GOT3 (cell line): ENCODE measurements at regions not wholly inside any gene's neighbourhood (a gene's known extent, or its start where the extent isn't known, plus 50 kb on each side); places are given as distances from the start of the nearest gene placed in this dataset.
"Not testable (repeated sequence)": the region's sequence is repeated elsewhere in the genome, so short reads cannot be mapped to it uniquely, and the experiment has no call there.

Experiments
- DNase-seq: peaks from one replicate; lab custom pipeline; 2025; ENCODE audit warnings: mixed read lengths; lab: John Stamatoyannopoulos, UW

DNA sequence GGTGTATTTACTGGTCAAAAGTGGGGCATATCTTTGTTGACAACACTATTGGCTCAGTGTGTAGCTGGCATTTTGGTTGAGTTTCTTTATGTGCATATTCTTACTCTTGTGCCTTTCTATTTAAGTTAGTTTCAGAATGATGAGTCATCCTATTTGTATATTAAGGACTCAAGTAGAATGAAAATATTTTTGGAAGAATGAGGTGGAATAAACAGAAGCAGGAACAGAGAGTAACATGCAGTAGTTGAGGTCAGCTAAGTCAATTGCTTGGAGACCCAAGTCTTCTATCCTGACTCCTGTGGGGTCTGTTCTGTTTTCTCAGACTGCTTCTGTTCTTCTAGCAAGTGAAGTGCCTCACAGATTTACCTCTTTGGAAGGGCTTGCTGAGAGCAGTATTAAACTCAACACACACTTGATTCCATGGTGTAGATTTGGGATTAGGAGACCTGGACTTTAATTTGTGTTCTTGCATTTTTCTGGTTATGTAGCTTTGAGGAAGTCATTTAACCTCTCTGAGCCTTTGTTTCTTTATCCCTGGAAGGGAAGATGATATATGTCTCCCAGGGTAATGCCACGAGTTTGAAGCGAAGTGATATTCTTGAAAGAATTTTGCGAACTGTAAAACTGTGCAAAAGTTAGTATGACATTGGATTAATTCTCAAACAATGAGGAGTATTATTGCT lies 324.3 kb downstream of the QKI start:
- DNase-seq, result no peak

DNA sequence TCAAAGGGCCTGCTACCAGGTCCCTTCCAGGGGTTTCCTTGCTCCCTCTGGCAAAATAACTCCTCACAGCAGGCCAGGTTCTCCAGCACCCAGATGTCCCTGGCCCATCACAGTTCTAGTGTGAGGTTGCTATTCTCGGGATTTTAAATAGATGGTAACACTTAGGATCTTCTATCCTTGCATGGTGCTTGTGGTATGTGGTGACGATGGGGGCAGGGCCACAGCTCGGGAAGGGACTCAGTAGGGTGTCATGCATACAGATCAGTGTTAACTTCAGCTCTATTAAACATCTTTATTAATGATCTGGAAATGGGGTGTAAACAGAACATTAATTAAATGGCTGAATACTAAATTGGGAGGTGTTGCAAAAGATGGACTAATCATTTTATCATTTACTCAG lies 323.8 kb downstream of the QKI start:
- no peak for DNase-seq

DNA sequence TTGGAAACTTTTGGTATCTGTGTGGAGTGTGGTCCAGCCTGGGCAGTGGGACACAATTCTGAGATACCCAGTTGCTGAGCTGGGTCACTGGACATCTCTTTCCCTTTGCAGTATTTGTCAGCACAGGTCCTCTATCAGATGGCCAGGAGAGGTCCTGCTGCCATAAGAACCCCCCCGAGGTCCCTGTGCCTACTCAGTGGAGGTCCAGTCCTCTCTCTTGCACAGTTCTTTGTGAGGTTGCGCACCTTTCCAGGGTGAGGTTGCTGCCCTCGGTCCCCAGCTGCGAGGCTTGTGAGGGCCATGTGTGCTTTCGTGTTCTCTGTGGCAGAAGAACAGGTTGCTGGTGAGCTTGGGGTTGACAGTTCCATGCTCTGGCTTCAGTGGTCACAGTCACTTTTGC lies 320.6 kb downstream of the QKI start:
- DNase-seq, result no peak

DNA sequence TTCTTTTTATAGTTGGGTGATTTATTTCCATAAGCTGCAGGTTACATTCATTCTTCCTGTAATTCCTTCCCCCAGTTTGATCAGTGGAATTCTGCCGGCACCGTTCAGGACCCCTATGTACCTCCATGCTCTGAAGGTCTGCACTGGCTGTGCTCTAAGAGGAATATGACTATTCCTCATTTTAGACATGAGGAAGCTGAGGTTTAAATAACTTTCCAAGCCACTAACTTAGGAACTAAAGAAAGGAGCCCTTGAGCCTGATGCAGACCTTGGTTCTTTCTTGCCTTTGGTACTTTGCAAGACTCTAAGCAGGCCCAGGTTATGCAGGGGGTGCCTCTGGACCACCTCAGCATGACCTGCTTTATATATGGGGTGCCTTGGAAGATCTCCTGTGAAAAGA lies 318.5 kb downstream of the QKI start:
- no peak for DNase-seq

DNA sequence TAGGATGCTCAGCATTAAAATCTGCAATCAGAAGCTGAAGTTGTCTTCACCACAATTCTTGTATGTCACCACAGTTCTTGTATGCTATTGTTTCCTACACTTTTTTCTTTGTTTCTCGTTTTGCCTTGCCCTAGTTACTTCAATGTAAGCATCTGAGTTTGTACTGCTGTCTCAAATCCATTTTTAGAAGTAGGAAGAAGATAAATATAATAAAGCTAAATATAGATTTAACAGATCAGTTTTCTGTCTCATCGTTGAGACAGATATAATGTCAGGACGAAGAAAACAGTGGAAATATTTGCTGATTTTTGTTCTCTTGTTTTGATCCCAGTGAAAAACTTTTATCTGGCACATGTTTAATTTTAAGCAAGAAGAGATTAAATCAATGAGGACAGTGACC lies 318.0 kb downstream of the QKI start:
- no peak for DNase-seq

DNA sequence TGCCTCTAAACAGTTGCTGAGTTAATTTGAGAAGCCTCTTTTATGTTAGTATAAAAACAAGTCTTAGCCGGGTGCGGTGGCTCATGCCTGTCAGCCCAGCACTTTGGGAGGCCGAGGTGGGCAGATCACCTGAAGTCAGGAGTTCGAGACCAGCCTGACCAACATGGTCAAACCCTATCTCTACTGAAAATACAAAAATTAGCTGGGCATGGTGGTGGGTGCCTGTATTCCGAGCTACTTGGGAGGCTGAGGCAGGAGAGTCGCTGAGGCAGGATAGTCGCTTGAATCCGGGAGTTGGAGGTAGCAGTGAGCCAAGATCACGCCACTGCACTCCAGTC lies 317.5 kb downstream of the QKI start:
- DNase-seq, result not testable (repeated sequence)

DNA sequence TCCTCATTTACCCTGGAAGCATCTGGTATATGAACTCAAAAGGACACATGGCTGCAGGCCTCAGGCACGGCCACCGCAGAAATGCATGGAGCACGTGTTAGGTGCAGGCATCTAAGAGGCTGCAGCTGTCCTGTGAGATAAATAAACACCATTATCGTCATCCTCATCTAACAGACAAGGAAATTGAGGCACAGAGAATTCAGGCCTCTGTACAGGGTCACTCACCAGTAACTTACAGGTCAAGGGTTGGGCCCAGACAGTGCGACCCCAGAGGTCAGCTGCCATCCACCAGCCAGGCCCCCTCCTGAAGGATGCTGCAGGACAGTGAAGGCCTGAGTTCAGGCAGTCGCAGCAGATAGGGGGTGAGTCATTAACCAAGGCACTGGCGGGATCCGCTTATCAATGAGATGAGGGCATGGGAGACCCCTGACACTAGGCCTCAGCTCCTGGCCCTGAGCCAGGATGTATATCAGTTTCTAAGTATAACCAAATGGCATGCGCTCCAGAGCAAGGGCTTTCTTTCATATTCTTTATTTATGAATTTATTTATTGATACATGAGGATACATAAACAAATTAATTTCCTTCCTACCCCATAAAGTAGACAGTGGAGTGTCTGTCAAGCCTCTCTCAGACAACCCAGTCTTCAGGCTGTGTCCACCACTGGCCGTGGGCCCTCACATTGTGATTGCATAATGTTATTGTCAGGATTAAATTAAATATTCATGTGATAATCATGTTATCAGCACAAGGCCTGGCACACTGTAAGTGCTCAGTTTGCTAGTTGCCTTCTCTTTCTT lies 316.9 kb downstream of the QKI start:
- DNase-seq, result no peak

DNA sequence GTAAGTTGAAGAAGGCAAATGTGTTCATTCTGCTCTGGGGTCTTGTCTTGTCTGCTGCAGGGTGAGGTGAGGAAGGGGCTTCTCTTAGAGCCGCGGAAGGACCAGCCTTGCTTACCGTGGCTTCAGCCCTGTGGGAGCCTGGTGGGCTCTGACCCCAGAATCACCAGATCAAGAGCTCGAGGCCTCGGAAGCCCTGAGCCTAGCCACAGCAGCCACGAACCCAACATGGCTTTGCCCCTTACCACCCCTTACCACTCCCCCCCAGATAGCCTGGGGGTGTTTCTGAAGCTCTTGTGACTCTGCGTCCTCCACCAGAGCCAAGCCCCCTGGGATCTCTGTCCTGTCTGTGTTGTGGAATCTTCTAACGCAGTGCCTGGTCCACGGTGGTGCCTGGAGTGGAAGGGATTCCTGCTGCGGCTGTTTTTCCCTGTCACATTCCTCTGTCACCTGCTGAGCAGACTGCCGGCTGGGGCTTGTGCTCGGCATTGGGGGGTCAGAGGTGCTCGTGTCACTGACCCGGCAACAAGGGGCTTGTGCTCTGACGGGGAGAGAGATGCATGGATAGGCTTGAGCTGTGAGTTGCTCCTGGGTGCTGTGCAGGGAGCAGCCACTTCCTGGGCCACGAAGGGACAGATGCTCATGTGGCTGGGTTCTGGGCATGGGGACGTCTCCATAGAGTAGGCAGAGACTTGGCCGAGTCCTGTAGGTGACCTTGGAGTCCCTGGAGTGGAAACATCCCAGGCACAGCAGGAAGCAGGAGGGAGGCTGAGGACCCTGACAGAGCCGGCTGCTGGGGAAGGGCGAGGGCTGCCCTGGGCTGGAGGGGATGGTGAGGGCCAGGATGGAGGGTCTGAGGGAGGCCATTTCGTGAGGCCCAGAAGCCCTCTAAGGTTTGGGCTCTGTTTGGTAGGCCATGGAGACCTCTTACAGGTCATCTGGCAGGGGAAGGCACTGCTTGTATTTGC lies 316.0 kb downstream of the QKI start:
- no peak for DNase-seq

DNA sequence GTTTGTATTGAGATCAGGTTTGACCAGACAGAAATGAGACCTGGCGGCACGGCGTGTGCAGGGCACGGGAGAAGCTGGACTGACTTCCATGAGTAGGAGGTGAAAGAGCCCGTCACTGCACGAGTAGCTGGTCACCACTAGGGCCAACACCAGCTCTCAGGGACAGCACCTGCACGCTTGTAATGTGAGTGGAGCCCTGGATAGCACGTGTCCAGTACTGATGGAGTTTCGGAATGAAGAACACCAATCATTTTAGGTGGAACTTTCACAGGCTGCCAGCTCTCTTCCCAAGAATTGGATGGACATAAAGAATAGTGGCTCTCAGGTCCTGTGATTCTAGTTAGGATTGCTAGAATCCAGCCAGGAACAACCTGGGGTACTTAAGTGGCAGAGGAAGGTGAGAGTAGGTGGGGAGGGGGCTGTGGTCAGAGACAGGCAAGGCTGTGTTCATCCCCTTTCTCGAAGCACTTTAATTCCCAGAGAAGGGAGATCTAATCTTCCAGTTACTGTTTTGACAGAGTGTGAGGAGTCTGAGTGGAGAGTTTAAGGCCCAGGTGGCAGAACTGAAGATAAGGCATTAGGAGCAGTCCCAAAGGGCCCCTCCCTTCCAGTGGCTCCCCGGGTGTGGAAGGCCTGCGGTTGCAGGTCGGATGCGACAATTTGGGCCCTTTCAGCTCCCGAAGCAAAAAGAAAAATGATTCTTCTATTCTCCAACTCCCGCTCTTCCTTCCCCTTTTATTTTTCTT lies 314.8 kb downstream of the QKI start:
- no peak for DNase-seq

DNA sequence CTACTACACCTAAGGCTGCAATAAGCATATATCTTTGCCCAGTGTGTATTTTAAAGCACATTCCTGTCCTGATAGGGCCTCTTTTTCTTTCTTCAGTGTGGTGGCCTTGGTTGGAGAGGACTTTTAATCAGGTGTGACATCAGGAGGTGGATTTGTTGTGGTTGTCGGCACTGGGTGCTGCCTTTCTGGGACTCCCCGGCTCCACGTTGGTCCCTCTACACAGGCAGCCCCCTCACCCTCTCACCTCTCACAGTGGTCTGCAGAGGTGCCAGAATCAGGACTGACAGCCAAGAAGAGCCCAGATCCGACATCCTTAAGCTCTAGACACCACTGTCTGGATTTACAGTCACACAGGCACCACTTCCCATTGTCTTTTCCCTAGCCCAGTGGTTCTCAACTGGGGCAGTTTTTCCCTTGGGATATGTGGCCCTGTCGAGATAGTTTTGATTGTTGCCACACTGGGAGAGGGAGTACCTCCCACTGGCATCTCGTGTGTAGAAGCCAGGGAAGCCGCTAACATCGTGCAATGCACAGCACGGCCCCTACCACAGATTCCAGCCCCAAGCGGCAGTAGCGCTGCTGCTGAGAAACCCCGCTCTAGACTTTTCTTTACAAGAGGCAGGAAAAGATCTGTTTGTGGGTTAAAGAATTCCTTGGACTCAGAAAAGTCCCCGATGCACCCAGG lies 314.1 kb downstream of the QKI start:
- no peak for DNase-seq

DNA sequence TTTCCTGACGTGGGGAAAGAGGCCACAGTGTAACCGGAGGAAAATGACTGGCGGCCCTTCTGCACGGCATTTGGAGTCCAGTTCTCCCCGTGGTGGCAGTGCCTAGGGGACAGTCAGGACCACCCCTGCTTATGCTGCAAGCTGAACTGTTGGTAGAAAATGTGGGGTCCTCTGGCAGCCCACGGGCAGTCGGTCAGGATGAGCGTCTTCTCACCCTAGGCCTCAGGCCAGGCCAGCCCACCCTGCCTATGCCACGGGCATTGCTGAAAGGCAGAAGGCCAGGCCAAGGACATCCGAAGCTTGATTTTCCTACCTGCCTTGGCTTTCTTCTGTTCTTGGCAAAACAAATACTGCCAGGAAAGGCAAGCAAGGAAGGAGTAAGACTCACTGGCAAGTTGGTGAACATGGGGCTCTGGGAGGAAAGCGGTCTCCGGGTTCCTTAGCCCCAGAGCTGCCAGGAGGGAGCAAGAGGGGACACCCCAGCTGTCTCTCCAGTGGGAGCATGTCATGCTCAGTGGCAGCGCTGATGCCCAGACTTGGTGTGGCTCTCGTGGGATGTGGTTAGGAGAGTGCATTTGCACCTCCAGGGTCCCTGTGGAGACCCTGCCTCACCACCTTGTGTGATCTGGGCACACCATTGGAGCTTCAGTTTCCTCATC lies 311.6 kb downstream of the QKI start:
- no peak for DNase-seq

DNA sequence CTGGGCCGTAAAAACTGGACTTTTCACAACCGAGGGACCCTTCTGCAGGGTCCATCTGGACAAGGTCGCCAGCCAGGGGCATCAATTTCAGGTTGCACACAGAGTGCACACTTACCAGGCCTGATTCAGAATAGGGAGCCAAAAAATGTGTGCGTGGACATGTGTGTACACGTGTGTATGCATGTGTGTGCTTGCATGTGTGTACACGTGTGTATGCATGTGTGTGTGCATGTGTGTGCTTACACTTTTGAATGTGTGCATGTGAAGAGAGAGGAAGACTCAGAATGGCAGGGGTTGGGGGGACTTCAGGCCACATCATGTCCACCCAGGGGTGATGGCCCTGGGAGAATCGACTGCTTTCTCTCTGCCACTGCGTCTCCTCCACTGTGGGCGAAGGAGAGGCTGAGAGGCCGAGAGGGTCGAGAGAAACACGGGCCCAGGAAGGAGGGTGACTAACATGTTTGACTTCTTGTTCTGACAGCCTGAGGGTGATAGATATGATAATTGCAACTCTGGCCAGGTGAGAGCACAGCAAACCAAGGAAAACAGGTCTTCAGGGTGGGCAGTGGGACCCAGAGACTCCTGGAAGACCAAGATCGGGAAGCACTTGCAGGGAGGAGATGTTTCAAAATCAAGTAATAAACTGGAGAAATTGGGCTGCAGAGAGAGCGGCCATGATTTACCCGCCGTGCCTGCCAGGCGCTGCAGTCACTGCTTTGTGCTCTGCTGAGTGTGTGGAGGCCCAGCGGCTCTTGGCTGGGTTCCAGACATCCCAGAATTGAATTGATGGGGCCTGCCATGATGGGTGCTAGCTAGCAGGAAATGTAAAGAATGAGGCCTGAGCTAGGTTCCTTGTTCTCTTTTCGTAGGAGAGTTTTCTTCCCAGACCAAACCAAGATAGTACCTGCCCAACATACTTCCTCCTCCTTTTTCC lies 310.8 kb downstream of the QKI start:
- DNase-seq, result no peak

DNA sequence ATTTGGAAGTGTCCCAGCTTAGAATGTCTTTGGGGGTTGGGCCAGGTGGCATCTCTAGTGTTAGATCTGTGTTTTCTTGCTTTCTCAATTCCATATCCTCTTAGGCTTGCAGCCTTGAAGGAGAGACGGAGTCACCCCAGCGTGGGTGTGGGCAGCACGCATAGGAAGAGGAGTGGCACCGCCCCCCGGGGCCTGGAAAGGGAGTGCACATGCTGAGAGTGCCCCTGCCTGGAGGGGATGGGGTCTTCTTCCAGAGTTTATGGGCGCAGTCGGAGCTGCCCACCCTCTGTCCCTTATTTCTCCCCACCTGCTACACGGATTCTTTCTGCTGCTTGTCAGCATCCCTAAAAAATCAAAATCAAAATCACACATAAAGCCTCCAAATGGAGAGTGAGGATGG lies 309.7 kb downstream of the QKI start:
- DNase-seq, result no peak

DNA sequence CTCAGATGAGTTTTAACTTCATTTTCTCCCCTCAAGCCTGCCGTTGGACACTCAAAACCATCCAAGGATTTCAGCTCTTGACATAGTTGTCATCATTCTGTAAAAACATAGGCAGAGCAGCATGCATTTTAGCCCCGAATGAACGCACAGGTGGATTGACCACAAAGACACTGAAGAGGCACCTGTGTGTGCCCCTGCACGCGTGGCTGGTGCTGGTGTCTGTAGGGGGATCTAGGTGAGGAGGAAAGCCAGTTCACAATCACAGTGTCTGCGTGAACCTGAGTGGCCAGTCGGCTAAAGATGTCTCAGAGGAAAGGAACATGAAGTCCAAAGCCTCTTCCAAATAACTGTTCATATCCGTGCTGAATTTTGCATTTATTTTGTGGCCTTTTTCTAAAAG lies 309.2 kb downstream of the QKI start:
- DNase-seq, result no peak

DNA sequence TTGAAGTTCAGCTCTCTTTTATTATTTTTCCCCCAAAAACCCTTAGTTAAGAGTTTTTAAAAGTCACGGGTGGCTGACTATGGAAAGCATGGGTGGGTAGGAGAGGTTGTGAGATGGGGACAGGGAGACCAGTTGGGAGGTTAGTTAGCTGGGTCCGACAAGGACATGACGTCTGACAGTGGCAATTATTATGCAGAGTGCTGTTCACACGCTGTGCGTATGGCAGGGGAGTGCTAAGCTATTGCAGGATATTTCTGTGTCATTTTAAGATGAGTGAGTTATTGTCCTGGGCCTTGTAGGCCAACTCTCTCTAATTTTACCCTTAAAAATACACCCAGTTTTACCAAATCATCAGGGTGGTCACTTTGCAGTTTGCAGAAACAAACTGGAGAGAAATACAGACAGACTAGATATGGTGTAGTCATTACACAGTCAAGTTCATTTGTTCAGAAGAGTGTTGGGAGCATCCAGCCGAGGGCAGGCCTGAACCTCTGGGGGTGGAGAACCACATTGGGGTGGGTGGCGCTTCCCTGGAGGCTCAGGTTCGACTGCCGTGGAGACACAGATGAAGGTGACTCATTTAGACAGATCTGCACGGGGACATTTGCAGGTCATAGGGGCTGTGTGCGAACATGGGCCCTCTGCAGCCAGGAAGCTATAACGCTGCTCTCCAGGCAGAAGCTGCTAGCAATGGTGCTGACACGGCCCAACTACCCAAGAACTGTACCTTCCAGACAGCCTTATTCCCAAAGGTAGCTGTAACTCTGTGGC lies 307.6 kb downstream of the QKI start:
- DNase-seq, result no peak

DNA sequence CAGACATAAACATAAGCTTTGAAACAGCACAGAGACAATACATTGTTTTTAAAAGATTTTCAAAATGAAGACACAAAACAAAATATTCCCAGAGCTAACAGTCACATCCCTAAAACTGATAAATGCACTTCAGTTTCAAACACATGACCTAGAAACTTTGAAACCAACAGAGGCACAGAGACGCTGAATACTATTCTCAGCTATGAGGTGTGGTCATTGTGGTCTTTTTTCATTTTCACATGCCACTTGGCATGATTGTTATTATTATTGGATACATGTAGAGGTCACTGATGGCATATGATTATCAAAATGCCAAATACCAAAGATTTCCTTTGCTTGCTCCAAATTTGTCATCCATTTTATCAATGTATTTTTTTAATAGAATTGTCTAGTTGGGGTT lies 306.9 kb downstream of the QKI start:
- DNase-seq, result no peak

DNA sequence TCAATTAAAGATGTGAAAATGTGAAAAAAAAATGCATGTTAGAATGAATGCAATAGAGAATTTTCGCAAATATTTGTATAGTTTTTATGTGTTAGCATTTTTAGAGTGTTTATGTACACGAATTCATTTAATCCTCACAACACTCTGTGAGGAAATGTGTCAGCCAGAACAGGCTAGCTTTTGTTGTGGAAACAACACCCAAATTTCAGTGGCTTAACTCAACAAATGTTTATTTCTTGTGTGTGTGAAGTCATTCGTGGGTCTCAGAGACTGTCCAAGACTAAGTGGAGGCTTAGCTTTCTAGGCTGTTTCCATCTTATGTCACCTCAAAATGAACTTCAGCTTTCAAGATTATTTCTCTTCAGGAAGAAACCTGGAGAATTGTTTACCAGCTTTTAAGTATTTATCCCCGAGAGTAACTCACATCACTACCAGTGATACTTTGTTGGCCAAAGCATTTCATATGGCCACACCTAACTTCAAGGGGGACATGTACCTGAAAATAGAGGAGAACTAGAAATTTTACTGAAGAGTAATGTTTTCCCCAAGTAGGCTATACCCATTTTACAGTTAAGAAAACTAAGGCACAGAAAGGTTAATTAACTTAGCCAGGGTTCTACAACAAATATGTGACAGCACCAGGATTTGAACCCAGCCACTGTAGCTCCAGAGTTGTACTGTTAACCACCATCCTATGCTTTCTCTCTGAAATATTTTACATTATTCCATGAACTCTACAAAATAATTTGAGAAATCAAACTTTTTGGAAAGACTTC lies 306.1 kb downstream of the QKI start:
- DNase-seq, result no peak

DNA sequence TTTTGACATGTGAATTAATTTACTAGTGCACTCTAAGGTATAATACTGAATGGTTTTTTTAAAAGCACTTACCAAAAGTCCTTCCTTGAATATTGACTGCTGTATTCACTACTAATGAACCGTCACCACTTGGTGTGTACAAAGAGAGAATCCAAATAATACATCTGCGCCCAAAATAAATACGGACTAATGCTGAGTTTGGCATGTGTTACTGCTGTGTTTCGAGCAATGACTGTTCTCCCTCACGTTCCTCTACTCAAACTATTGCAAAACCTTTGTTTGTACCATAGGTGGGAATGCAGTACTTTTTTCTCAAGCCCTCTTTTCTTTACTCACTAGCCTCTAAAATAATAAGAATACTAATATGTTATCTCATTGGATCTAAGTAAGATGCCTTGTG lies 305.5 kb downstream of the QKI start:
- no peak for DNase-seq
